Activated T-helper 2 cell treated with anti-CD3 and anti-CD28 coated beads, Interferon-gamma antibody, Interleukin-2, Interleukin-4, amounts not matched to agents 10 μg/mL and 5 μg/mL and 100 μg/mL, durations not matched to agents 14 hours and 24 hours and 36 hours (primary cell): ENCODE measurements at regions not wholly inside any gene's neighbourhood (a gene's known extent, or its start where the extent isn't known, plus 50 kb on each side); places are given as distances from the start of the nearest gene placed in this dataset.

ENCODE experiments used
- DNase-seq: peaks from one replicate; pipeline ENCODE4 v3.0.0; 2021; ENCODE audit warnings: low spot score
- H3K27ac Mint-ChIP-seq: one replicate; pipeline ENCODE4 v1.8.0; 2021; ENCODE audit warnings: mixed read lengths
- H3K27me3 Mint-ChIP-seq: one replicate; pipeline ENCODE4 v1.8.0; 2021; ENCODE audit warnings: low read depth, mixed read lengths
- H3K36me3 Mint-ChIP-seq: one replicate; pipeline ENCODE4 v1.8.0; 2021; ENCODE audit warnings: low read depth, mixed read lengths
- H3K4me1 Mint-ChIP-seq: one replicate; pipeline ENCODE4 v1.8.0; 2021; ENCODE audit warnings: low read depth, mixed read lengths
- H3K4me3 Mint-ChIP-seq: one replicate; pipeline ENCODE4 v1.8.0; 2021; ENCODE audit warnings: low read depth, mild to moderate bottlenecking, moderate library complexity, mixed read lengths
- H3K9me3 Mint-ChIP-seq: one replicate; pipeline ENCODE4 v1.8.0; 2021; ENCODE audit warnings: mixed read lengths
- intact Hi-C: fragments of 100-400 bp; cut with micrococcal nuclease; formaldehyde crosslinking; loops from one replicate; pipeline ENCODE4 v1.15.1; 2023

DNA sequence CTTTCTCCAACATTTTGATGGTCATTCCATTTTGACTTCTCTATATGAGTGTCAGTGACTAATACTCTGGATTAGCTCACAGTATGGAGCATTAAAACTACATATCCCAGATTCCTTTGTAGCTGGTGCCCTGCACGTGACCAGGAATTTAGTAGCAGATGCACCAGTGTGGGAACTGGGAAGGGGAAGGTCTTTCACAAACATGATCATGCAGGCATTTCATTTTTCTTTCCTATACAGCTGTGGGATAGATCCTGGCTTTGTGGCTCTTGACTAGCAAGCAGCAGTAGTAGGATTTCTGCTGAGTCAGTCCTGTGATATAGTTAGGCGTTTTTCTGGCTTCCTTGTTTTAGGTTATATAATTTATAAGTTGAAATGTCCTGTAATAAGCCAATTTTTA is 971.0 kb upstream of the CDH2 start:
- Mint-ChIP-seq H3K4me3 (no peak overlapping the region), H3K9me3 (peaks cover 32% of the 10 kb centered on the region), H3K4me1 (no peaks in the 10 kb centered on the region), H3K36me3 (no peaks in the 10 kb centered on the region), H3K27ac (no peak overlapping the region), H3K27me3 (no peaks in the 10 kb centered on the region)
- intact Hi-C loops: no loop called here
- DNase-seq: no peak

GRCh38 chr18:29146068-29146467 is 969.1 kb upstream of the CDH2 start:
- H3K27ac Mint-ChIP-seq: no peak overlapping the region
- H3K27me3 Mint-ChIP-seq: no peaks in the 10 kb centered on the region
- intact Hi-C loops: no loop called here
- H3K36me3 Mint-ChIP-seq: no peaks in the 10 kb centered on the region
- no peaks in the 10 kb centered on the region for H3K4me1 Mint-ChIP-seq
- no peak for DNase-seq
- no peak overlapping the region for H3K4me3 Mint-ChIP-seq
- H3K9me3 Mint-ChIP-seq: peaks cover 34% of the 10 kb centered on the region

DNA sequence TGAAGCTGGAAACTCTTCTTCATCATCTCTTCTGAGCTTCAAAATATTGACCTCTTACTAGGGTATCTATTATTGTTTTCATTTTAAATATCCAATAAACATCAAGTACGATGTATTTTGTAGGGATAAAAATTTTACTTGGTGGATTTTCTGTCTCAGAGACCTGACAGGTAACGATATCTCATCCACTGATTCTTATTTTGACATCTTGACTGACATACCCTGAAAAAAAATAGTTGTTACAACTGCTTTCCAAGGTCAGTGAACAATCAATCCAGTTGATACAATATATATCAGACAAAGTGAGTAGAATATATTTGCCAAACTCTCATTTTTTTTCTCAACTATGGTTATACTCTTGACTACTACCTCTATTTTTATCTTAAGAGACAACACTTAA is 963.7 kb upstream of the CDH2 start:
- Mint-ChIP-seq H3K4me3 (no peak overlapping the region), H3K4me1 (no peaks in the 10 kb centered on the region), H3K27me3 (no peaks in the 10 kb centered on the region), H3K9me3 (peaks cover 39% of the 10 kb centered on the region), H3K36me3 (no peaks in the 10 kb centered on the region), H3K27ac (no peak overlapping the region)
- DNase-seq: no peak
- intact Hi-C loops: no loop called here

GRCh38 chr18:29137773-29138495 is 961.0 kb upstream of the CDH2 start:
- intact Hi-C loops: no loop called here
- DNase-seq: no peak

DNA sequence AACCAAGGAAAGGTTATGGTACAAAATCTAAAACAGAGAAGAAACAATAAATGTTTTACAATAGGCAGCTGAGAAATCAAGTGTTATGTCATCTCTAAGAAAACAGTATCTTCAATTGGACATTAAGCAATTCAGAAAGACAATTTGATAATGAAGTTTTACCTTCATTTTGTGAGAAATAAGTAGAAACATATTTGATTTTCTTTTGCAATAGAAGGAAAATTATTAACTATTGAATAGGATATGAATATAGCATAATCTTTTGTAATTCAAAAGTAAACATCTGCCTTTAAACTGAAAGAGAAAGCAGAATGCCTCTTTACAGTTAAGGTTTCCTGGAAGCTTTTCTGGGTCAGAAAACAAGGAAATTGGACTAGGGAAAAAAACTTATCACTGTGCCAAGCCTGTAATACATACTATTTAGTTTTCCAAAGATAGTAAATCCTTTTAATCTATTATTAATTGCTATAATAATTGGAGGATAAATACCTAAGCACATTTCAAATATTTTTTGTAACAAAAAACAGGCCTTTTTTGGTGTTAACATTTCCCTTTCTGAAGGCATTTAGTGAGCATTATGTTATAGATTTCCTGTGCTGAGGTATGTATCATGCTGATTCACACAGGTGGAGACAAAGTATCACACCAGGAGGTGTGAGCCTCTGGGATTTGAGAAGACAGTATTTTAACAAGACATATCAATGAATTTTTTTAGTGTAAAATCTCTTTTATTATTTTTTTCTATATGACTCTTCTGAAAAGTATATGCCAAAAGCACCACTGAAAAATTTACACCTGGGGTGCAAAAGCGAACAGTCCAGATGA is 947.0 kb upstream of the CDH2 start:
- H3K27me3 Mint-ChIP-seq: no peaks in the 10 kb centered on the region
- H3K36me3 Mint-ChIP-seq: no peaks in the 10 kb centered on the region
- H3K4me3 Mint-ChIP-seq: no peak overlapping the region
- no peak for DNase-seq
- no peaks in the 10 kb centered on the region for H3K4me1 Mint-ChIP-seq
- intact Hi-C loops: no loop called here
- H3K27ac Mint-ChIP-seq: no peak overlapping the region
- H3K9me3 Mint-ChIP-seq: peaks cover 17% of the 10 kb centered on the region

More at GRCh38 chr18:29137773-29138495, 961.0 kb upstream of the CDH2 start:
- Mint-ChIP-seq H3K4me1 (no peaks in the 10 kb centered on the region), H3K36me3 (no peaks in the 10 kb centered on the region), H3K27me3 (no peaks in the 10 kb centered on the region), H3K9me3 (peaks cover 27% of the 10 kb centered on the region), H3K4me3 (no peak overlapping the region), H3K27ac (no peak overlapping the region)

DNA sequence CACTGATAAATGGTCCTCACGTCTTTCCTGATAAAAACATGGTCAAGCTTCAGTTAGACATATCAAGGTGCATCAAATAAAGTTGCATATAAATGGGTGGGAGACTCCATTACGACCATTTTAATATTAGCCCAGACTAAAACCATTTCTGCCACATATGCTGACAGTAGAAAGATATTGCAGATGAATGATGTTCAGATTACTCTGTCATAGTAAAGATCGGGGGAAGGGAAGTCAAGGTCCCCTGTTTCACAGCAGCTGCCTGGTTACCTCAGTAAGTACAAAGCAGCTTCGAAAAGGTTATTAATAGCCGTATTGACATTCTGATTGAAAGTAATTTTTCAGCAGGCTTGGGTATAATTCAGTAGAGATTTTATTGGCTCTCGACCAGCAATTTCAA is 927.7 kb upstream of the CDH2 start:
- no peaks in the 10 kb centered on the region for H3K36me3 Mint-ChIP-seq
- no peaks in the 10 kb centered on the region for H3K27me3 Mint-ChIP-seq
- H3K27ac Mint-ChIP-seq: no peak overlapping the region
- H3K4me1 Mint-ChIP-seq: no peaks in the 10 kb centered on the region
- intact Hi-C loops: loop anchor here (10.0 kb wide), 1 partner anchor 60 kb away; no protein-coding TSS in a partner anchor
- no peak for DNase-seq
- H3K9me3 Mint-ChIP-seq: peaks cover 37% of the 10 kb centered on the region
- H3K4me3 Mint-ChIP-seq: no peak overlapping the region

GRCh38 chr18:29104227-29104626 is 927.3 kb upstream of the CDH2 start:
- H3K4me3 Mint-ChIP-seq: no peak overlapping the region
- no peak for DNase-seq
- H3K36me3 Mint-ChIP-seq: no peaks in the 10 kb centered on the region
- no peaks in the 10 kb centered on the region for H3K27me3 Mint-ChIP-seq
- intact Hi-C loops: loop anchor here (10.0 kb wide), 1 partner anchor 59 kb away; no protein-coding TSS in a partner anchor
- peaks cover 40% of the 10 kb centered on the region for H3K9me3 Mint-ChIP-seq
- no peaks in the 10 kb centered on the region for H3K4me1 Mint-ChIP-seq
- no peak overlapping the region for H3K27ac Mint-ChIP-seq

- DNase-seq: no peak
- no peaks in the 10 kb centered on the region for H3K27me3 Mint-ChIP-seq
- H3K36me3 Mint-ChIP-seq: no peaks in the 10 kb centered on the region
- intact Hi-C loops: no loop called here
- H3K27ac Mint-ChIP-seq: no peak overlapping the region
- H3K4me3 Mint-ChIP-seq: no peak overlapping the region
- peaks cover 36% of the 10 kb centered on the region for H3K9me3 Mint-ChIP-seq
- no peaks in the 10 kb centered on the region for H3K4me1 Mint-ChIP-seq
Observed at GRCh38 chr18:29096079-29096770, 919.3 kb upstream of the CDH2 start.

DNA sequence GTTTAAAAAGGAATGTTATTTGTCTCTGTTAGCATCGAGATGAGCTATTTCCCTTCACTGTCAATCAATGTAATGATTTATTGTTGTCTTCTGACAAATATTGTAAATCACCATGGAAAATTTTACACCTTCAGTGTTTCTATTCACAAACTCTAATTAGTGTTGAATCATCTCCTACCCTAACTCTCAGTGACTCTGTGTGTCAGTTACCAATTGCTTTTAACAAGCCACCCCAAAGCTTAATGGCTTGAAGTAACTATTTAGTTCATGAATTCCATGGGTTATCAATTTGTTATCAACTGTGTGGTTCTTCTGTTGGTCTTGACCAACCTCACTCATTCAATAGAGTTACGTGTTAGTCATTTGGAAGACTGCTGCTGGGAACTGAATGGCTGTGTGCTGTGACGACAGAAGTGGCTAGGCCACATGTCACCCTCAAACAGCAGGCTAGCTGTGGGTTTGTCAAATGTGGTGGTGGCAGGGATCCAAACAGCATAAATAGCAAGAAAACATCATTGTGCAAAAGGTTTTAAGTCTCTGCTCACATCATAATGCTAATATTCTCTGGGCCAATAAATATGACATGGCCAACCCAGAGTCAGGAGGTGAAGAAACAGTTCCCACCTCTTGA is 910.8 kb upstream of the CDH2 start:
- H3K4me3 Mint-ChIP-seq: no peak overlapping the region
- intact Hi-C loops: no loop called here

GRCh38 chr18:29084120-29084519 is 907.2 kb upstream of the CDH2 start:
- intact Hi-C loops: no loop called here
- Mint-ChIP-seq H3K4me3 (no peak overlapping the region), H3K4me1 (no peaks in the 10 kb centered on the region), H3K27me3 (no peaks in the 10 kb centered on the region), H3K36me3 (no peaks in the 10 kb centered on the region), H3K27ac (no peak overlapping the region), H3K9me3 (peaks cover 42% of the 10 kb centered on the region)
- DNase-seq: no peak

More for the DNA sequence above, 910.8 kb upstream of the CDH2 start:
- Mint-ChIP-seq H3K27me3 (no peaks in the 10 kb centered on the region), H3K36me3 (no peaks in the 10 kb centered on the region), H3K27ac (no peak overlapping the region), H3K9me3 (peaks cover 45% of the 10 kb centered on the region), H3K4me1 (no peaks in the 10 kb centered on the region)
- no peak for DNase-seq

GRCh38 chr18:29083545-29083944 is 906.6 kb upstream of the CDH2 start:
- DNase-seq: no peak

DNA sequence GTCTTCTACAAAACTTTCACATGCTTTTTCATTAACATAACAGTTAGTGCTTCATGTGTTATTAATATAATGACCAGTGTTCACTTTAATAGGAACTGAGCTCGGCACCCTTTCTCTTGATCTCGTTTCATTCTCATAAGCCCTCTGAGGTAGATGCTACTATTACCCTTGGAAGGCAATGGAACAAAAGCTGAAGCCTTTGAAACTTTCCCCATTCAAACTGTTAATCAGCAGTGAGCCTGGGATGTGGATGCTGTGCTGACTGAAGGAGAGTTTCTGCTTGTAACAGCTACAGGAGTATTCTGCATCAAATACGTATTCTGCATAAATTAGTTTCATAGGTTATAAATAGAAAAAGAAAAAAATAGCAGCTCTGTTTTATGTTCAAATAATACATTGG is 904.0 kb upstream of the CDH2 start:
- intact Hi-C loops: no loop called here
- no peaks in the 10 kb centered on the region for H3K36me3 Mint-ChIP-seq
- H3K4me1 Mint-ChIP-seq: no peaks in the 10 kb centered on the region
- H3K9me3 Mint-ChIP-seq: peaks cover 38% of the 10 kb centered on the region
- H3K27me3 Mint-ChIP-seq: no peaks in the 10 kb centered on the region
- H3K27ac Mint-ChIP-seq: no peak overlapping the region
- no peak for DNase-seq
- no peak overlapping the region for H3K4me3 Mint-ChIP-seq

More at GRCh38 chr18:29083545-29083944, 906.6 kb upstream of the CDH2 start:
- no peaks in the 10 kb centered on the region for H3K27me3 Mint-ChIP-seq
- no peak overlapping the region for H3K27ac Mint-ChIP-seq
- no peaks in the 10 kb centered on the region for H3K36me3 Mint-ChIP-seq
- no peak overlapping the region for H3K4me3 Mint-ChIP-seq
- H3K4me1 Mint-ChIP-seq: no peaks in the 10 kb centered on the region
- H3K9me3 Mint-ChIP-seq: peaks cover 40% of the 10 kb centered on the region
- intact Hi-C loops: no loop called here
